ENCODE measurements at regions not wholly inside any gene's neighbourhood (a gene's known extent, or its start where the extent isn't known, plus 50 kb on each side); places are given as distances from the start of the nearest gene placed in this dataset.

DNA sequence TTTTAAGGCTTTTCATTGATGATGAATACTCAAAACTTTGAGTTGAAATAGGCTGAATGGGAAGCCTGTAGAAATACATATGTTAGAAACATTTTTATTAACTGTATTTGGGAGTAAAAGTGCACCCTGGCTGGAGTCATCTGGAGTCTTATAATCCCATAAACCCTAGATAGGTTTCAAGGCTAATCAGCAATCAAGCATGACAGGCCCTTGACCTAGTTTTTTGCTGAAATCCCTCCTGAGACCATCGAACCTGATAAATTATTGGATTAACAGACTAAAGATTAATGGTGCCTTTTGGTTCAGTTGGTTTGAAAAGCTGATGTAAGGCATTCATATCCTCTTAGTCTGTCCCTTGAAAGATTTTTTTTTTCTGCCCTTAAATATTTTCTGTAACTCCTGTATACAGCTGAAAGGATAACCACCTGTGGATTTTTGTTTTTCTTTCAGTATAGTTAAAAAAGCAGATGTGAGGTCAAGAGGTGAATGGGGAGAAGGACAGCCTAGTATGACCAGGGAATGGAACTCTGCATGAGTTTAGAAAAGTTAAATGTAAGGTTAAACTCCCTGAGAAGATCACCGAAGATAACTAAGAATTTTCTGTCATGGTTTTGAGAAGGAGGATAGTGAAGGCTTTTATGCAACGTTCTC is 69.4 kb upstream of the STXBP5L start:
- H3K36me3 Mint-ChIP-seq, result no peaks in the 10 kb centered on the region
- no peak overlapping the region for H3K4me3 Mint-ChIP-seq
- TF ChIP-seq, protein P1, sequence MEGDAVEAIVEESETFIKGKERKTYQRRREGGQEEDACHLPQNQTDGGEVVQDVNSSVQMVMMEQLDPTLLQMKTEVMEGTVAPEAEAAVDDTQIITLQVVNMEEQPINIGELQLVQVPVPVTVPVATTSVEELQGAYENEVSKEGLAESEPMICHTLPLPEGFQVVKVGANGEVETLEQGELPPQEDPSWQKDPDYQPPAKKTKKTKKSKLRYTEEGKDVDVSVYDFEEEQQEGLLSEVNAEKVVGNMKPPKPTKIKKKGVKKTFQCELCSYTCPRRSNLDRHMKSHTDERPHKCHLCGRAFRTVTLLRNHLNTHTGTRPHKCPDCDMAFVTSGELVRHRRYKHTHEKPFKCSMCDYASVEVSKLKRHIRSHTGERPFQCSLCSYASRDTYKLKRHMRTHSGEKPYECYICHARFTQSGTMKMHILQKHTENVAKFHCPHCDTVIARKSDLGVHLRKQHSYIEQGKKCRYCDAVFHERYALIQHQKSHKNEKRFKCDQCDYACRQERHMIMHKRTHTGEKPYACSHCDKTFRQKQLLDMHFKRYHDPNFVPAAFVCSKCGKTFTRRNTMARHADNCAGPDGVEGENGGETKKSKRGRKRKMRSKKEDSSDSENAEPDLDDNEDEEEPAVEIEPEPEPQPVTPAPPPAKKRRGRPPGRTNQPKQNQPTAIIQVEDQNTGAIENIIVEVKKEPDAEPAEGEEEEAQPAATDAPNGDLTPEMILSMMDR (conservative IDR thresholded peaks at IDR 0.05), result no peak
- H3K27ac Mint-ChIP-seq, result no peak overlapping the region
- H3K9me3 Mint-ChIP-seq, result no peaks in the 10 kb centered on the region
- peaks cover 6% of the 10 kb centered on the region for H3K4me1 Mint-ChIP-seq (ENCODE audit: unreplicated experiment)
- no peaks in the 10 kb centered on the region for H3K27me3 Mint-ChIP-seq
- no peak for DNase-seq (ENCODE audit: extremely low spot score, unreplicated experiment)

GRCh38 chr3:120839120-120839519 is 68.9 kb upstream of the STXBP5L start:
- H3K4me1 Mint-ChIP-seq (ENCODE audit: unreplicated experiment), result peaks cover 6% of the 10 kb centered on the region
- H3K36me3 Mint-ChIP-seq, result no peaks in the 10 kb centered on the region
- H3K4me3 Mint-ChIP-seq, result no peak overlapping the region
- no peak overlapping the region for H3K27ac Mint-ChIP-seq
- no peaks in the 10 kb centered on the region for H3K9me3 Mint-ChIP-seq
- no peaks in the 10 kb centered on the region for H3K27me3 Mint-ChIP-seq
- TF ChIP-seq, protein P1 (conservative IDR thresholded peaks at IDR 0.05), result no peak
- no peak for DNase-seq (ENCODE audit: extremely low spot score, unreplicated experiment)

DNA sequence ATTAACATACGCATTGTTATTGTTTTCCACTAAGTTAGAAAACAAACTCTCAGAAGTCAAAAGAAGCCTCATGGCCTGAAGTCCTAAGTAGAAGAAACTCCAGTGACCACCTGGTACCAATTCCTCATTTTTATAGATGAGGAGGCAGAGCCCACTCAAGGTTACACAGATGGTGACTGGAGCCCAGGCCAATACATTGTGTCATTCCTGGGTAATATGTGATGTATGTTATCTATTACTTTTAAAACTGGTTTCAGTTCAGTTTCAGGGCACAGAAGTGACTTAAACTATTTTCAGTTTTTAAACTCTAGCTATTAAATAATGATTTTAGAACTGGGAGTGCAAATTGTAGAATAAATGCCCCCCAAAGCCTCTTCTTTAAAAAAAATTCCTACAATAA is 66.7 kb upstream of the STXBP5L start:
- no peak overlapping the region for H3K27ac Mint-ChIP-seq
- TF ChIP-seq, protein P1 (conservative IDR thresholded peaks at IDR 0.05), result no peak
- peaks cover 6% of the 10 kb centered on the region for H3K4me1 Mint-ChIP-seq (ENCODE audit: unreplicated experiment)
- H3K9me3 Mint-ChIP-seq, result no peaks in the 10 kb centered on the region
- H3K27me3 Mint-ChIP-seq, result peaks cover 4% of the 10 kb centered on the region
- no peak for DNase-seq (ENCODE audit: extremely low spot score, unreplicated experiment)
- no peak overlapping the region for H3K4me3 Mint-ChIP-seq
- no peaks in the 10 kb centered on the region for H3K36me3 Mint-ChIP-seq

- TF ChIP-seq, protein P1 (conservative IDR thresholded peaks at IDR 0.05), result no peak
Measured at GRCh38 chr3:120846073-120846472, 61.9 kb upstream of the STXBP5L start.

DNA sequence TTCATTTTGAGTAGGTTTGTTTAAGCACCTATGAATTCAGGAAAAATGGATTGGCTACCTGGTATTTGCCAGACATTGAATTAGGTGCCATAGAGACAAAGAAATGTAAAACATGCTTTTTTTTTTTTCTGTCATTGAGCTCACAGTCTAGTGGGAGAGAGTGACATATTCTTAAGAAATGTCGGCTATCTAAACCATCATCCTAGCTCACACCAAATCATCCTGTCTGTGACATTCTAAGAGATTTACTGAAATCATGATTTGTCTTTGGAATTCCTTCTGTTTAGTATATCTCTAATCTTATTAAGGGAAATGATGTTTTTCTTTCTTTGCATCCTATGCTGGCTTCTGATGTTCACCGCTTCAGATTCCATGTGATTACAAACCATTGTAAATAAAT is 59.5 kb upstream of the STXBP5L start:
- no peaks in the 10 kb centered on the region for H3K4me1 Mint-ChIP-seq (ENCODE audit: unreplicated experiment)
- no peak overlapping the region for H3K27ac Mint-ChIP-seq
- no peaks in the 10 kb centered on the region for H3K9me3 Mint-ChIP-seq
- H3K27me3 Mint-ChIP-seq, result peaks cover 11% of the 10 kb centered on the region
- TF ChIP-seq, protein P1 (conservative IDR thresholded peaks at IDR 0.05), result no peak
- no peak overlapping the region for H3K4me3 Mint-ChIP-seq
- no peaks in the 10 kb centered on the region for H3K36me3 Mint-ChIP-seq
- DNase-seq (ENCODE audit: extremely low spot score, unreplicated experiment), result no peak

More at GRCh38 chr3:120846073-120846472, 61.9 kb upstream of the STXBP5L start:
- Mint-ChIP-seq H3K4me3 (no peak overlapping the region), H3K9me3 (no peaks in the 10 kb centered on the region), H3K4me1 (ENCODE audit: unreplicated experiment) (no peaks in the 10 kb centered on the region), H3K27ac (no peak overlapping the region), H3K27me3 (peaks cover 6% of the 10 kb centered on the region), H3K36me3 (no peaks in the 10 kb centered on the region)
- DNase-seq (ENCODE audit: extremely low spot score, unreplicated experiment), result no peak

Data from type B pancreatic cell (in vitro differentiated cells).